Endothelial cell (in vitro differentiated cells): ENCODE measurements at regions not wholly inside any gene's neighbourhood (a gene's known extent, or its start where the extent isn't known, plus 50 kb on each side); places are given as distances from the start of the nearest gene placed in this dataset.

Experiments used
- DNase-seq: peaks from one replicate; pipeline ENCODE4 v3.0.0; 2021; ENCODE audit warnings: low spot score
- H3K27ac Mint-ChIP-seq: one replicate; pipeline ENCODE4 v1.8.0; 2021; ENCODE audit warnings: mixed read lengths, inconsistent platforms; ENCODE audit not compliant: unreplicated experiment
- H3K27me3 Mint-ChIP-seq: one replicate; pipeline ENCODE4 v1.8.0; 2021; ENCODE audit warnings: mild to moderate bottlenecking, moderate library complexity, mixed read lengths, inconsistent platforms; ENCODE audit not compliant: unreplicated experiment
- H3K36me3 Mint-ChIP-seq: one replicate; pipeline ENCODE4 v1.8.0; 2021; ENCODE audit warnings: mild to moderate bottlenecking, low read depth, mixed read lengths, inconsistent platforms; ENCODE audit not compliant: unreplicated experiment
- H3K4me1 Mint-ChIP-seq: one replicate; pipeline ENCODE4 v1.8.0; 2021; ENCODE audit warnings: mild to moderate bottlenecking, mixed read lengths, inconsistent platforms; ENCODE audit not compliant: unreplicated experiment
- H3K4me3 Mint-ChIP-seq: one replicate; pipeline ENCODE4 v1.8.0; 2021; ENCODE audit warnings: mild to moderate bottlenecking, mixed read lengths, inconsistent platforms; ENCODE audit not compliant: unreplicated experiment
- H3K9me3 Mint-ChIP-seq: one replicate; pipeline ENCODE4 v1.8.0; 2021; ENCODE audit warnings: mixed read lengths, inconsistent platforms; ENCODE audit not compliant: unreplicated experiment
- CTCF ChIP-seq: fragments of 200-600 bp; sonication (generic); IDR thresholded peaks from one replicate; pipeline ENCODE4 v1.5.0; 2021; ENCODE audit warnings: antibody characterized with exemption; ENCODE audit not compliant: unreplicated experiment

GRCh38 chr18:67123901-67124300 lies 392.6 kb downstream of the DSEL start:
- no peak overlapping the region for H3K27ac Mint-ChIP-seq
- TF ChIP-seq CTCF: no peak
- H3K4me1 Mint-ChIP-seq: no peaks in the 10 kb centered on the region
- H3K27me3 Mint-ChIP-seq: no peaks in the 10 kb centered on the region
- no peaks in the 10 kb centered on the region for H3K9me3 Mint-ChIP-seq
- H3K36me3 Mint-ChIP-seq: no peaks in the 10 kb centered on the region
- H3K4me3 Mint-ChIP-seq: no peak overlapping the region
- no peak for DNase-seq

GRCh38 chr18:67117804-67118203 lies 398.7 kb downstream of the DSEL start:
- Mint-ChIP-seq H3K27me3 (no peaks in the 10 kb centered on the region), H3K36me3 (no peaks in the 10 kb centered on the region), H3K4me1 (no peaks in the 10 kb centered on the region), H3K4me3 (no peak overlapping the region), H3K27ac (no peak overlapping the region), H3K9me3 (no peaks in the 10 kb centered on the region)
- no peak for TF ChIP-seq CTCF
- no peak for DNase-seq

- no peak overlapping the region for H3K27ac Mint-ChIP-seq
- no peak for DNase-seq
- no peaks in the 10 kb centered on the region for H3K36me3 Mint-ChIP-seq
- H3K4me1 Mint-ChIP-seq: no peaks in the 10 kb centered on the region
- H3K27me3 Mint-ChIP-seq: no peaks in the 10 kb centered on the region
- no peak overlapping the region for H3K4me3 Mint-ChIP-seq
- H3K9me3 Mint-ChIP-seq: no peaks in the 10 kb centered on the region
- TF ChIP-seq CTCF: no peak
Measured at GRCh38 chr18:67109535-67109934, 407.0 kb downstream of the DSEL start.

- H3K9me3 Mint-ChIP-seq: no peaks in the 10 kb centered on the region
- no peak overlapping the region for H3K4me3 Mint-ChIP-seq
- H3K4me1 Mint-ChIP-seq: peaks cover 5% of the 10 kb centered on the region
- no peak for TF ChIP-seq CTCF
- H3K27ac Mint-ChIP-seq: no peak overlapping the region
- H3K27me3 Mint-ChIP-seq: no peaks in the 10 kb centered on the region
- H3K36me3 Mint-ChIP-seq: no peaks in the 10 kb centered on the region
- DNase-seq: no peak
Measured at GRCh38 chr18:67108894-67109293, 407.6 kb downstream of the DSEL start.

- no peaks in the 10 kb centered on the region for H3K36me3 Mint-ChIP-seq
- H3K9me3 Mint-ChIP-seq: no peaks in the 10 kb centered on the region
- peak overlapping the region; percentile 39 for H3K27ac Mint-ChIP-seq
- H3K4me1 Mint-ChIP-seq: peaks cover 7% of the 10 kb centered on the region
- no peaks in the 10 kb centered on the region for H3K27me3 Mint-ChIP-seq
- DNase-seq: peak; percentile 77
- TF ChIP-seq CTCF: peak; percentile 50
- H3K4me3 Mint-ChIP-seq: no peak overlapping the region
Measured at GRCh38 chr18:67104700-67105284, 411.7 kb downstream of the DSEL start.
